ENCODE measurements at regions not wholly inside any gene's neighbourhood (a gene's known extent, or its start where the extent isn't known, plus 50 kb on each side); places are given as distances from the start of the nearest gene placed in this dataset.

GRCh38 chr17:74001145-74001544 lies 202.3 kb upstream of the RPL38 start:
- TF ChIP-seq FOXM1 (IDR thresholded peaks at IDR 0.05; ENCODE audit: borderline replicate concordance) (no peak), HDGF (IDR thresholded peaks at IDR 0.05; ENCODE audit: borderline replicate concordance) (no peak), L3MBTL2 (conservative IDR thresholded peaks at IDR 0.05) (no peak), SP1 (IDR thresholded peaks at IDR 0.05) (no peak), NFRKB (IDR thresholded peaks at IDR 0.05) (no peak), ZNF384 (IDR thresholded peaks at IDR 0.05) (no peak), SUZ12 (IDR thresholded peaks at IDR 0.05) (no peak), FOXK2 (IDR thresholded peaks at IDR 0.05) (no peak), BHLHE40 (IDR thresholded peaks at IDR 0.05; ENCODE audit: borderline replicate concordance) (no peak)
- TF ChIP-seq, protein P1, sequence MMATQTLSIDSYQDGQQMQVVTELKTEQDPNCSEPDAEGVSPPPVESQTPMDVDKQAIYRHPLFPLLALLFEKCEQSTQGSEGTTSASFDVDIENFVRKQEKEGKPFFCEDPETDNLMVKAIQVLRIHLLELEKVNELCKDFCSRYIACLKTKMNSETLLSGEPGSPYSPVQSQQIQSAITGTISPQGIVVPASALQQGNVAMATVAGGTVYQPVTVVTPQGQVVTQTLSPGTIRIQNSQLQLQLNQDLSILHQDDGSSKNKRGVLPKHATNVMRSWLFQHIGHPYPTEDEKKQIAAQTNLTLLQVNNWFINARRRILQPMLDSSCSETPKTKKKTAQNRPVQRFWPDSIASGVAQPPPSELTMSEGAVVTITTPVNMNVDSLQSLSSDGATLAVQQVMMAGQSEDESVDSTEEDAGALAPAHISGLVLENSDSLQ (IDR thresholded peaks at IDR 0.05), result no peak

Data from HEK293T (cell line).